ENCODE measurements at regions not wholly inside any gene's neighbourhood (a gene's known extent, or its start where the extent isn't known, plus 50 kb on each side); places are given as distances from the start of the nearest gene placed in this dataset.

GRCh38 chr1:47551971-47552528 is 114.2 kb downstream of the FOXD2 start:
- in situ Hi-C loops (cut with HindIII; ENCODE audit: low sequenced_read_pairs) = no loop called here

GRCh38 chr1:47554082-47554481 is 116.2 kb downstream of the FOXD2 start:
- in situ Hi-C loops (cut with HindIII; ENCODE audit: low sequenced_read_pairs) = no loop called here

GRCh38 chr1:47554901-47555300 is 117.1 kb downstream of the FOXD2 start:
- in situ Hi-C loops (cut with HindIII; ENCODE audit: low sequenced_read_pairs) = no loop called here

GRCh38 chr1:47555306-47555705 is 117.5 kb downstream of the FOXD2 start:
- in situ Hi-C loops (cut with HindIII; ENCODE audit: low sequenced_read_pairs) = no loop called here

DNA sequence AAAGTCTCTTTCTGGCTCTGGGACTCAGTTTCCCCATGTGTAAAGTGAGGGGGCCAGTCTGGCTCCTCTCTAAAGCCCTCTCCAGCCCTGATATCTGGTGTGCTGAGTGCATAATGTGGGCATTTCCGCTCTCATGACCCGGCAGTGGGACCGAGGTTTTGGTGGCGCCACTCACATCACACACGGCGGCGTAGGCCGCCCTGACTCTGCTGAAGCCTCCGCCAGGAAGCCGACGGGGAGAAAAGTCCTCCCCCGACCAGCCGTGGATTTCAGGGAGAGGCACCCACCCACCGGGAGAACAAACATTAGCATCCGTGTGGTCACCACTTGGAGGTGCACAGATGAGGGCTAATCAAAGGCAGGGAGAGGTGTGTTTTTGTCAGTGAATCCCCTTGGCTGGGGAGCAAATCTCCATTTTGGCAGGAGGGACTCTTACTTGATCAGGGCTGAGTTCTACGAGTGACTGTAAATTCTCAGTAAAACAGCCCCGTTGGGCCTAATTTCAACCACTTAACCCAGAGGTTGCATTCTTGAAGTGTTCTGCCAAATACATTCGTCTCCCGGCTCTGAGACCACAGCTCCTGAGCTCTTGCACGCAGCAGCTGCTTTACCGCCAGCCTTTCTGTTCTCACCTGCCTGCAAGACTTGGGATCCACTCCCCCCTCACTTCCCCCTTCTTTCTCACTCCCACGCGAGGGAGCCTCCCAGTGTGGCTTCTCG is 118.2 kb downstream of the FOXD2 start:
- in situ Hi-C loops (cut with HindIII; ENCODE audit: low sequenced_read_pairs) = no loop called here

- in situ Hi-C loops (cut with HindIII; ENCODE audit: low sequenced_read_pairs) = no loop called here
These were observed 119.2 kb downstream of the FOXD2 start for GRCh38 chr1:47557066-47557465.

GRCh38 chr1:47558601-47559593 is 121.1 kb downstream of the FOXD2 start:
- in situ Hi-C loops (cut with HindIII; ENCODE audit: low sequenced_read_pairs) = no loop called here

- in situ Hi-C loops (cut with HindIII; ENCODE audit: low sequenced_read_pairs) = no loop called here
These were observed 122.3 kb downstream of the FOXD2 start for GRCh38 chr1:47559944-47560695.

- in situ Hi-C loops (cut with HindIII; ENCODE audit: low sequenced_read_pairs) = no loop called here
These were observed 123.7 kb downstream of the FOXD2 start for GRCh38 chr1:47561523-47562007.

DNA sequence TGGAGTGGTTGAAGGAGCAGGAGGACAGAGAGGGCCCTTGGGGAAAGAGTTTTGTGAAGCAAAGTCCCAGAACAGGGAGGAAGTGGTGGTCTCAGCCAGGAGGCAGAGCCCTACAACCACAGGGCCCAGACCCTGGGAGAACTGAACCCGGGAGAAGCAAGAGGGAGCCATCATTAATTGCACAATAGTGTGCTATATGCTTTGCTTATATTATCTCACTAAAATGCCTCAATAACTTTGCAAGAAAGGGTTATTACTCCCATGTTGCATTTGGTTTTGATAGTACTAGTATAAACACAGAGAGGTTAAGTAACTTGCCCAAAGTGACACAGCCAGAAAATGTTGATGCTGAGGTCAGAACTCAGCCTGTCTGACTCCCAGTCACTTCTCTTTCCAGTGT is 124.3 kb downstream of the FOXD2 start:
- in situ Hi-C loops (cut with HindIII; ENCODE audit: low sequenced_read_pairs) = no loop called here

- in situ Hi-C loops (cut with HindIII; ENCODE audit: low sequenced_read_pairs) = no loop called here
These were observed 125.0 kb downstream of the FOXD2 start for GRCh38 chr1:47562799-47563198.

- in situ Hi-C loops (cut with HindIII; ENCODE audit: low sequenced_read_pairs) = no loop called here
These were observed 125.4 kb downstream of the FOXD2 start for GRCh38 chr1:47563201-47563600.

GRCh38 chr1:47564570-47564969 is 126.7 kb downstream of the FOXD2 start:
- in situ Hi-C loops (cut with HindIII; ENCODE audit: low sequenced_read_pairs) = no loop called here

- in situ Hi-C loops (cut with HindIII; ENCODE audit: low sequenced_read_pairs) = no loop called here
These were observed 127.2 kb downstream of the FOXD2 start for GRCh38 chr1:47565092-47565491.

DNA sequence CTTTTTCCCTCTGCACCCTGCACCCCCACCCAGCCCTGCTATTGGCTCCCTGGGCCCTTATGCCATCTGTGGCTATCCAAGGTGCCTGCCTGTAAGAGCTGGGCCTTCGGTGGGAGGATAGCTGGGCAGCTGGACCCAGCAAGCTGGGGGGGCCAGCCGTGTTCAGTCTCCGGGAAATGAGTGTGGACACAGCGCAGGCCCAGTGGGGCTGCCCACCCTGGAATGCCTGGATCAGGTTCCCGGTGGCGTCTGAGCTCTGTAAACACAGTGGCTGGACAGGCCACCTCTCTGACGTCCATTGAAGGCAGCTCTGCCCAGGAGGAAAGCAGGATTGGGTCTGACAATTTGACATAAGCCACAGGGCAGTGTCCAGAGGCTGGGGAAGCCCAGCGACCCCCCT is 127.8 kb downstream of the FOXD2 start:
- in situ Hi-C loops (cut with HindIII; ENCODE audit: low sequenced_read_pairs) = no loop called here

GRCh38 chr1:47568763-47569162 is 130.9 kb downstream of the FOXD2 start:
- in situ Hi-C loops (cut with HindIII; ENCODE audit: low sequenced_read_pairs) = no loop called here

DNA sequence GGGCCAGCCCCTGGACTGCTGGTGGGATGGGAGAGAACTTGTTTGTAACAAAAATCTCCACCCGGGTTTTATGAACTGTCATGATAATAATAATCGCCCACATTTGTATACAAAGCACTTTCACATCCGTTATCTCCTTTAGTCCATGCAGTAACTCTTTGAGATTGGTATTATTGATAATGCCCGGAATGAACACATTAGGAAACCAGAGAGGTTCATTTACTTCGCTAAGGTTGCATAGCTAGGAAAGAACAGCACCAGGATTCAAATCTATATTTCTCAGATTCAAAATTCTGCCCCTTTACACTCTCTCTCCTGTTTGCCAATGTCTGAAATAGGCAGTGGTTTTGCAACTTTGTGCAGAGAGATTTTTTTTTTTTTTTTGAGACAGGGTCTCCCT is 131.4 kb downstream of the FOXD2 start:
- in situ Hi-C loops (cut with HindIII; ENCODE audit: low sequenced_read_pairs) = no loop called here

DNA sequence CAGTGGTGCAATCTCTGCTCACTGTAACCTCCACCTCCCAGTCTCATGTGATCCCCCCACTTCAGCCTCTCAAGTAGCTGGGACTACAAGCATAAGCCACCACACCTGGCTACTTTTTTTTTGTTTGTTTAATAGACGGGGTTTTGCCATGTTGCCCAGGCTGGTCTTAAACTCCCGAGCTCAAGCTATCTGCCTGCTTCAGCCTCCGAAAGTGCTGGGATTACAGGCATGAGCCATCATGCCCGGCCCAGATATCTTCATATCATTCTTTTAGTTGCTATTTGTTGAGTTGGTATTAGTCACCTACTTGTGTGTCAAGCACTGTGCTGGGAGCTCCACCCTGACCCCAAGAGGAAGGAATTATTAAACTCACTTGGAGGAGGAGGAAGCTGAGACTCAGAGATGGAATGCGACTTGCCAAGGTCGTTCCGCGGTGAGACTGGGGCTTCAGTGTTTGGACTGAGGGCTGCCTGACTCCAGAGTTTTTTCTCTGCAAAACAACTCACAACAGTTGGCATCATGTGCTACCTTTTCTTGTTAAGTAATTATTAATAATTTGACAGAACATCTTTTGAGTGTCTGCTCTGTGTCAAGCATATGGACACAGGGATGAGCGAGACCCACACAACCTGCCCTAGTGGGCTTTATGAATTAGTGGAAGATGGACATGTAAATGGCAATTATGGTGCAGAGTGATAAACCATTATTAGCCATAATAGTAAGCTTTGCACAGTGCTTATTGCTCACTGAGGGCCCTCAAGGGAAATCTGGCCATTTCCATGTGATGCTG is 132.0 kb downstream of the FOXD2 start:
- in situ Hi-C loops (cut with HindIII; ENCODE audit: low sequenced_read_pairs) = no loop called here

DNA sequence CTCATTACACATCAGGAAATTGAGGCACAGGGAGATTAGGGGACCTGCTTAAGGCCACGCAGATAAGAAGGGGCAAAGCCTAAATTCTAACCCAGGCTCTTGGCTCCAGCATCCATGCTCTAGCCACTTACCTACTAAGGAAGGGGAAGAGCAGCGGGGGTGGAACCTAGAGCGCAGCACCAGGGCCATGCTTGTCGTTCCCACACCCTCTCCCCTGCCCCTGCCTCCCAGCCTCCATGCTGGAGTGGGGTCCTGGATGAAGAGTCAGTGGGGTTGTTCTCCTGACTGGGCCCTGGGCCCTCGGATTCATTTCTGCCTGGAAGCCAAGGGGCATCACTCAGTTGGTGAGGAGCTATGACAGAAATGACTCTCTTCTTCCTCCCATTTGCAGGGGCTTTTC is 133.3 kb downstream of the FOXD2 start:
- in situ Hi-C loops (cut with HindIII; ENCODE audit: low sequenced_read_pairs) = no loop called here

DNA sequence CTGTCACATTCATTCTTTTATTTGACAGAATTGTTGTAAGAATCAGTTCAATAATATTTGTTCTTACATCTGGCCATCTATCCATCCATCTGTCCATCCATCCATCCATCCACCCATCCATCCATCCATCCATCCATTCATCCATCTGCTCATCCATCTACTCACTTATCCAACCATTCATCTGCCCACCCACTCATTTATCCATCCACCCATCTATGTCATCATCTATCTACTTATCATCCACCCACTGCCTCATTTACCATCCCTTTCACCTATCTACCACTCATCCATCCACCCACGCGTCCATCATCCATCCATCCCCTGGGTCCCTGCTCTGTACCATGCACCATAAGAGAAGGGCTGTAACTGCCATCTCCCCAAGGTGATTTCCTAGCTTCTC is 134.1 kb downstream of the FOXD2 start:
- in situ Hi-C loops (cut with HindIII; ENCODE audit: low sequenced_read_pairs) = no loop called here
